ENCODE measurements at regions not wholly inside any gene's neighbourhood (a gene's known extent, or its start where the extent isn't known, plus 50 kb on each side); places are given as distances from the start of the nearest gene placed in this dataset.

- POLR2A ChIA-PET, result no interaction called here
- H3K27me3 Mint-ChIP-seq, result peaks cover 19% of the 10 kb centered on the region
- H3K4me3 Mint-ChIP-seq, result no peak overlapping the region
- no peaks in the 10 kb centered on the region for H4K20me1 ChIP-seq (ENCODE audit: control insufficient read depth, insufficient read depth, low read length, poor library complexity, severe bottlenecking)
- H3K27ac Mint-ChIP-seq, result no peak overlapping the region
- no peaks in the 10 kb centered on the region for H3K79me2 ChIP-seq (ENCODE audit: control insufficient read depth, insufficient read depth, low read length)
- H3K36me3 ChIP-seq (replicated peaks in 1 of 2; ENCODE audit: control extremely low read depth in 1 of 2, control insufficient read depth in 1 of 2, extremely low read depth in 1 of 2, insufficient read depth in 2 of 2, low read length in 1 of 2), result no peaks in the 10 kb centered on the region
- H3K27ac ChIP-seq (ENCODE audit: low read length in 2 of 2), result no peak overlapping the region
- no peak overlapping the region for H3K9ac ChIP-seq (ENCODE audit: low read length)
- intact Hi-C loops (cut with micrococcal nuclease), result no loop called here
- DNase-seq, result no peak
- H3K4me1 Mint-ChIP-seq, result no peaks in the 10 kb centered on the region
- no peaks in the 10 kb centered on the region for H3K9me3 Mint-ChIP-seq (ENCODE audit: insufficient read depth)
- no peaks in the 10 kb centered on the region for H3K4me1 ChIP-seq (ENCODE audit: control insufficient read depth in 2 of 2, insufficient read depth in 2 of 2, low read length in 2 of 2)
- WGBS (ENCODE audit: insufficient coverage), result 100% methylated on average over 1 of the region's 2 CpGs
- H3K27me3 ChIP-seq (replicated peaks in 1 of 4; ENCODE audit: control extremely low read depth in 1 of 4, control insufficient read depth in 3 of 4, insufficient read depth in 4 of 4, low read length in 3 of 4), result no peaks in the 10 kb centered on the region
- no peak for TF ChIP-seq EZH2 (IDR thresholded peaks at IDR 0.05; ENCODE audit: borderline replicate concordance, insufficient read depth, low read depth, low read length, poor library complexity, severe bottlenecking)
- TF ChIP-seq, protein P1, sequence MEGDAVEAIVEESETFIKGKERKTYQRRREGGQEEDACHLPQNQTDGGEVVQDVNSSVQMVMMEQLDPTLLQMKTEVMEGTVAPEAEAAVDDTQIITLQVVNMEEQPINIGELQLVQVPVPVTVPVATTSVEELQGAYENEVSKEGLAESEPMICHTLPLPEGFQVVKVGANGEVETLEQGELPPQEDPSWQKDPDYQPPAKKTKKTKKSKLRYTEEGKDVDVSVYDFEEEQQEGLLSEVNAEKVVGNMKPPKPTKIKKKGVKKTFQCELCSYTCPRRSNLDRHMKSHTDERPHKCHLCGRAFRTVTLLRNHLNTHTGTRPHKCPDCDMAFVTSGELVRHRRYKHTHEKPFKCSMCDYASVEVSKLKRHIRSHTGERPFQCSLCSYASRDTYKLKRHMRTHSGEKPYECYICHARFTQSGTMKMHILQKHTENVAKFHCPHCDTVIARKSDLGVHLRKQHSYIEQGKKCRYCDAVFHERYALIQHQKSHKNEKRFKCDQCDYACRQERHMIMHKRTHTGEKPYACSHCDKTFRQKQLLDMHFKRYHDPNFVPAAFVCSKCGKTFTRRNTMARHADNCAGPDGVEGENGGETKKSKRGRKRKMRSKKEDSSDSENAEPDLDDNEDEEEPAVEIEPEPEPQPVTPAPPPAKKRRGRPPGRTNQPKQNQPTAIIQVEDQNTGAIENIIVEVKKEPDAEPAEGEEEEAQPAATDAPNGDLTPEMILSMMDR (IDR thresholded peaks at IDR 0.05), result no peak
- no peak overlapping the region for H2AFZ ChIP-seq (ENCODE audit: insufficient read depth, low read depth, low read length, poor library complexity, severe bottlenecking)
- no peak overlapping the region for H3K4me2 ChIP-seq (replicated peaks; ENCODE audit: low read depth, low read length, poor library complexity, severe bottlenecking)
- no peak overlapping the region for H3K4me3 ChIP-seq (ENCODE audit: control extremely low read depth in 1 of 5, extremely low read depth in 1 of 5, insufficient read depth in 1 of 5, low read depth in 2 of 5, low read length in 4 of 5)
- no peak for ATAC-seq (ENCODE audit: low read depth)
- CTCF ChIA-PET, result no interaction called here
- no peaks in the 10 kb centered on the region for H3K9me3 ChIP-seq (ENCODE audit: control extremely low read depth in 1 of 3, control insufficient read depth in 2 of 3, insufficient read depth in 1 of 3, low read length in 2 of 3)
These were observed 80.9 kb downstream of the HMHB1 start for GRCh38 chr5:143892908-143893307.

DNA sequence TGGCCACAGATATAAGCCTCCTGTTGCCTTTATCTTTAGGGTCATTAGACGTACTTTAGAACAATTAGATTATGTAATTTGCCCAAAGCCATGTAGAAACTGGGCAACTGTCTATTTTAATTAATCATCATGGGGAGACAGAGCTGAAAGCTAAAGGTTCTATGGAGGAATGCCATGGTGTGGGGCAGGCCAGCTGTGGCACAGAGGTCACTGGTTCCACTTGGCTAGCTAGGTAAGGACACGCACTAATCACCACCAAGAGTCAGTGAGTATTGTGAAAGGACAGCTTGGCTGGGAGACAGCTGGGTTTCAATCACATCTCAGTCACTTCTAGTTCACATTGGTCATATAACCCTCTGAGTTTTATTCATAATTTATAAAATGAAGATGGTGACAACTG, 81.7 kb downstream of the HMHB1 start:
- ATAC-seq (ENCODE audit: low read depth) (no peak), DNase-seq (no peak)
- Histone ChIP-seq H3K4me3 (ENCODE audit: control extremely low read depth in 1 of 5, extremely low read depth in 1 of 5, insufficient read depth in 1 of 5, low read depth in 2 of 5, low read length in 4 of 5) (no peak overlapping the region), H3K36me3 (replicated peaks in 1 of 2; ENCODE audit: control extremely low read depth in 1 of 2, control insufficient read depth in 1 of 2, extremely low read depth in 1 of 2, insufficient read depth in 2 of 2, low read length in 1 of 2) (no peaks in the 10 kb centered on the region), H3K9ac (ENCODE audit: low read length) (no peak overlapping the region), H3K79me2 (ENCODE audit: control insufficient read depth, insufficient read depth, low read length) (no peaks in the 10 kb centered on the region), H3K27me3 (replicated peaks in 1 of 4; ENCODE audit: control extremely low read depth in 1 of 4, control insufficient read depth in 3 of 4, insufficient read depth in 4 of 4, low read length in 3 of 4) (no peaks in the 10 kb centered on the region), H3K4me2 (replicated peaks; ENCODE audit: low read depth, low read length, poor library complexity, severe bottlenecking) (no peak overlapping the region), H2AFZ (ENCODE audit: insufficient read depth, low read depth, low read length, poor library complexity, severe bottlenecking) (no peak overlapping the region), H3K27ac (ENCODE audit: low read length in 2 of 2) (no peak overlapping the region), H3K9me3 (ENCODE audit: control extremely low read depth in 1 of 3, control insufficient read depth in 2 of 3, insufficient read depth in 1 of 3, low read length in 2 of 3) (no peaks in the 10 kb centered on the region), H3K4me1 (ENCODE audit: control insufficient read depth in 2 of 2, insufficient read depth in 2 of 2, low read length in 2 of 2) (no peaks in the 10 kb centered on the region), H4K20me1 (ENCODE audit: control insufficient read depth, insufficient read depth, low read length, poor library complexity, severe bottlenecking) (no peaks in the 10 kb centered on the region)
- intact Hi-C loops (cut with micrococcal nuclease), result no loop called here
- no peak overlapping the region for H3K4me3 Mint-ChIP-seq
- no CpG with 5 or more reads among the region's 2 CpGs for WGBS (ENCODE audit: insufficient coverage)
- TF ChIP-seq EZH2 (IDR thresholded peaks at IDR 0.05; ENCODE audit: borderline replicate concordance, insufficient read depth, low read depth, low read length, poor library complexity, severe bottlenecking), result no peak
- TF ChIP-seq, protein P1 (IDR thresholded peaks at IDR 0.05), result no peak
- H3K27me3 Mint-ChIP-seq, result peaks cover 15% of the 10 kb centered on the region
- CTCF ChIA-PET, result no interaction called here
- H3K27ac Mint-ChIP-seq, result no peak overlapping the region
- no peaks in the 10 kb centered on the region for H3K4me1 Mint-ChIP-seq
- no peaks in the 10 kb centered on the region for H3K9me3 Mint-ChIP-seq (ENCODE audit: insufficient read depth)
- POLR2A ChIA-PET, result no interaction called here
